Smooth muscle cell of the brain vasculature (primary cell): ENCODE measurements at regions not wholly inside any gene's neighbourhood (a gene's known extent, or its start where the extent isn't known, plus 50 kb on each side); places are given as distances from the start of the nearest gene placed in this dataset.

Experiments used
- DNase-seq: peaks from one replicate; pipeline ENCODE4 v3.0.0-alpha.2; 2012; ENCODE audit warnings: low read depth, low spot score

GRCh38 chr7:12941512-12941911 is 254.1 kb downstream of the ARL4A start:
- DNase-seq, result no peak

- DNase-seq, result peak; percentile 21
Measured at GRCh38 chr7:12942609-12943008, 255.2 kb downstream of the ARL4A start.

- no peak for DNase-seq
Measured at GRCh38 chr7:12943781-12944180, 256.3 kb downstream of the ARL4A start.

GRCh38 chr7:12945901-12946300 is 258.5 kb downstream of the ARL4A start:
- DNase-seq, result no peak

DNA sequence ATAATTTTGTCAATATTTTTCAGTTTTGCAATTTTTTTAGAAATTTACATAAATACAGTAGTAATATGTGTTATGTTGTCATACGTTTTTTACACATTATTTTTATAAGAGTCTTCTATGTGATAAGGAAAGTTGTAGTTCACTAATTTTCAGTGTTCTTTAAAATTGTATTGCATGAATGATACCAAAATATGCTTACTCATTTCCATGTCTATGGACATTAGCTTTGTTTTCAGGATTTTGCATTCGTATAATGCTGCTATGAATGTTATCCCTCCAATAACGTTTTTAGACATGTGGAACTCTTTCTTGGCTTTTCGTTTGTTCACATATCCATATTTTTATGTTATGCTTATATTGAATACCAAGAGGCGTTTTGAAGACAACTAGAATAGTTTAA is 260.0 kb downstream of the ARL4A start:
- no peak for DNase-seq

DNA sequence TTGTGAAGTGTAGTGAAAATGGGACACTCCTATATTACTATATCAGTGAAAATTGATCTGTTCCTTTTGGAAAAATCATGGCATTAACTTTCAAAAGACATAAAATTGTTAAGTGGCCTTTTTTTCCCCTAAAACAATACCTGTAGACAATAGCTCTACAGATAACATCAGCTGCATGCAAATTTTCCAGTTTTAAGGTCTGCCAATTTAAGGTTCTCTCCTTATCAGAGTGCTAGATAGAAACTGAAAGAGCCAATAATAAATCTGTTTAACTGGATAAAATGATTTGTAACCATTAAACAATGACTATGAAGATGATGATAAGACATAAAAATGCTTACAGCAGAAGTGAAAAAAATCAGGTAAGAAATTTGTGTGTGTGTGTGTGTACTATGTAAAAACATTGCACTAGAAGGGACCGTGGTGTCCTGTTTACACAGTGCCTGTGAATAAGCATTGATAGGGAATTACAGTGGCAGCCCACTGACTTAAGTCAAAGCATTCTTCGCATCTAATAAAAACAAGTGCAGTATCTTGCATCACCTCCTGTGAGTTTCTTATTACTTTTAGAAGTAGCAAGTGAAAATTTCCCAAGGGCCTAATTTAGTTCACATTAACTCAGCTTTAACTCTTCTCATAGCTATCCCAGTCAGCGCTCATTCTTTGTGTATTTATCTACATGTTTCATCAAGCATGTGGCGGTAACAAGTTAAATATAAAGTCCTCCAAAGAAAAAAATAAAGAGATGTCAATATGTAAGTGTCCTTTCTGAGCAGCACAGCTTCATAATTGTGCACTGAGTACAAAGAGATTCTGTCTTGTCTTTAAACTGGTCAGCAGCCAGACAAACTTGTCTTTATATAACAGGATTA is 261.9 kb downstream of the ARL4A start:
- DNase-seq, result peak; percentile 21

DNA sequence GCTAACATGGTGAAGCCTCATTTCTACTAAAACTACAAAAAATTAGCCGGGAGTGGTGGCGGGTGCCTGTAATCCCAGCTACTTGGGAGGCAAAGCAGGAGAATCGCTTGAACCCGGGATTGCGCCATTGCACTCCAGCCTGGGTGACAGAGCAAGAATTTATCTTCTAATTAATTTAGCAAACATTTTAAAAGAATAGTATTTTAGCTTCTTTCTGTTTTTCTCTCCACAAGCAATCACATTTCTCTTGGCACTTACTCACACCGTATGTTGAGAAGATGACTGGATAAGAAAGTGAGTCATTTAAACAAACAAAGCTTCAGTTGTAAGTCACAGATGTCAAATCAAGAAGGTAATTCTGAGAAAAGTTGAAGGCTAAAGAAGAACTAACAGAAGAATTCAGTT is 264.0 kb downstream of the ARL4A start:
- DNase-seq, result peak; percentile 33

- no peak for DNase-seq
Measured at GRCh38 chr7:12954380-12955033, 267.1 kb downstream of the ARL4A start.

GRCh38 chr7:12957487-12957886 is 270.1 kb downstream of the ARL4A start:
- no peak for DNase-seq

GRCh38 chr7:12961910-12962480 is 274.6 kb downstream of the ARL4A start:
- no peak for DNase-seq

GRCh38 chr7:12963435-12963834 is 276.0 kb downstream of the ARL4A start:
- DNase-seq, result no peak

DNA sequence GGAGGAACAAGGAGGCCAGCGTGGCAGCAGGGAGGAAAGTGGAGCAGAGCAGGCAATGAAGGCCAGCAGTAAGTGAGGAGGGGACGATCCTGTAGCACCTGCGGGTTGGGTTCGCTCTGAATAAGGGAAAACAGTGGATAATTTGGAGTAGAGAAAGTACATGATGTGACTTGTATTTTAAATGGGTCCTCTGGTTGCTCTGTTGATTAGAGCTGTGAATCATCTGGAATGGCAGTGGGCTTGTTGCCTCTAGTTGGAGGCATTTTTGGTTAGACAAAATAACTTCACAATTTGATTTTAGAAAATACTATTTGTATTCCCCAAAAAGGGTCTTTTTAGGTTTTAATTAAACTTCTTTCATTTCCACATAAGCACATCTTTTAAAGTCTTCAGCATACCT is 277.4 kb downstream of the ARL4A start:
- DNase-seq, result no peak

GRCh38 chr7:12965767-12966166 is 278.3 kb downstream of the ARL4A start:
- no peak for DNase-seq

DNA sequence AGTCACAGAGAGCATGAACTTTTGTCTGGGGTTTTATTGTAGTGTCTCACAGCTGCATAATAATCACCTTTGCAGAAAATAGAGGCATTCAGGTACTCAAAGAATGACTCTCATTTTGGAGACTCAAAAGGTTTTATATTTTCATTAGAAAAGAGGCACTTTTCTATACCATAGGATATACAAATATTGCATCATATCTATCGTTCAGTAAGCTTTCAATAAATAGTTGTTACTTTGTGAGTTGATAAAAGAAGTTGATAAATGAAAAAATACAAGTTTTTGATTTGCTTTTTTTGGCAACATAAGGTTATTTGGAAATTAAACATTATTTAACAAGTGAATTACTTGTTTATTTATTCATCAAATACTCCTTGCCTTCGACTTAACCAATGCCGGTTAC is 279.9 kb downstream of the ARL4A start:
- no peak for DNase-seq

DNA sequence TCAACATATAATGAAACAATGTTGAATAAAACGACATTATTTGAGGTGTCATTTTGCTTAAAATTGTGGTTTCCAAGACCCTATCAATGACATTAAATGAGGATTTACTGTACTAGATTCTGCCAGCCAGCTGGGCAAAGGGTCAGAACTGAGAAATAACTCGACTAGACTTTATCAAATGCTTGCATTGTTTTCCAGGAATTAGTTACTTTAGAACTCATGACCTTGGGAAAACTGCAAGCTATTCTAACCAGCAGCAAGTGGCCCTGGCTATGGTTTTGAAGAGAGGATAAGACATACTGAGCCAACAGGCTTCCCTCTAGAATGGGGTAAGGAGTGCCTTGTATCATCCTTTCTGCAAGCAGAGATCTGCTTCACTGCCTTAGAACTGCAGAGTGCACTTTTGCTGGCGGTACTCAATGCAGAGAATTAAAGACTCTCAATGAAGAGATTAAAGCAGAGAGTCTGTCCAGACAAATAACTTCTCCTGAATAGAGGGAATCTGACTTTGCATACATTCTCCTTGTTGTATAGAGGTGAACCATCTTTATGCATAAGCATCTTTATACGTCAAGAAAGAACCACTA is 281.5 kb downstream of the ARL4A start:
- DNase-seq, result no peak

GRCh38 chr7:12970626-12971025 is 283.2 kb downstream of the ARL4A start:
- no peak for DNase-seq

DNA sequence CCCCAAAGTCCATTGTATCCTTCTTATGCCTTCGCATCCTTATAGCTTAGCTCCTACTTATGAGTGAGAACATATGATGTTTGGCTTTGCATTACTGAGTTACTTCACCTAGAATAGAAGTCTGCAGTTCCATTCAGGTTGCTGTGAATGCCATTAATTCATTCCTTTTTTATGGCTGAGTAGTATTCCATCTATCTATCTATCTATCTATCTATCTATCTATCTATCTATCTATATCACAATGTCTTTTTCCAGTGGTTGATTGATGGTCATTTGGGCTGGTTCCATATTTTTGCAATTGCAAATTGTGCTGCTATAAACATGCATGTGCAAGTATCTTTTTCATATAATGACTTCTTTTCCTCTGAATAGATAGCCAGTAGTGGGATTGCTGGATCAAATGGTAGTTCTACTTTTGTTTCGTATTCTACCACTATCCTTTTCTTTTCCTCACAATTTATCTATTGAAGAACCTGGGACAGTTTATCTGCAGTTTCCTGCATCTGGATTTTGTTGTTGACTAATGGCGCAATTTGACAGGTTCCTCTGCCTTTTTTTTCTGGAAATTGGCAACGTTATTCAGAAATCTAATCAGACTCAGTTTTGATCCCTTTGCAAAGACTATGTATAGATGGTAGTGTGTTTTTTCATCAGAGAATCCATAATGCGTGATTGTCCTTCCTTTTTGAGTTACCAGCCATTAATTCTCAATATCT is 287.2 kb downstream of the ARL4A start:
- no peak for DNase-seq

- no peak for DNase-seq
Measured at GRCh38 chr7:12975412-12975811, 288.0 kb downstream of the ARL4A start.

DNA sequence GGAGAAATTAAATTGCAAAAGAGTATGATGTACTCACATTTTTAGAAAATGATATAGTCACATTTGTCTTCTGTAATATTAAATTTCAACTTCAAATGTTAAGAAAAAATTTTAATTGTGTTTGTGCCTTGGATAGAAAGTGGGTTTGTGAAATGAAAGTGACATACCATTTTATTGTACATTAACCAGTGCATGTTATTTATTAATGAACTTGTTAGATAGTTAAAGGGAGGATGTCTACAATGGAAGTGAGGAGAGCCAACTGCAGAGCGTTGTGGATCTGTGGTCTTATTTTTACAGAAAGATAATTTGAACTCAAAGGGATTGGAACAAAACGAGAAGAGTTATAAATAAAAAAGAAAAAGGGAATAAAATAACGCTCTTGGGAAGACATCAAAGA is 291.7 kb downstream of the ARL4A start:
- DNase-seq, result no peak

GRCh38 chr7:12982178-12982577 is 294.7 kb downstream of the ARL4A start:
- DNase-seq, result no peak

GRCh38 chr7:12984117-12984516 is 296.7 kb downstream of the ARL4A start:
- no peak for DNase-seq

DNA sequence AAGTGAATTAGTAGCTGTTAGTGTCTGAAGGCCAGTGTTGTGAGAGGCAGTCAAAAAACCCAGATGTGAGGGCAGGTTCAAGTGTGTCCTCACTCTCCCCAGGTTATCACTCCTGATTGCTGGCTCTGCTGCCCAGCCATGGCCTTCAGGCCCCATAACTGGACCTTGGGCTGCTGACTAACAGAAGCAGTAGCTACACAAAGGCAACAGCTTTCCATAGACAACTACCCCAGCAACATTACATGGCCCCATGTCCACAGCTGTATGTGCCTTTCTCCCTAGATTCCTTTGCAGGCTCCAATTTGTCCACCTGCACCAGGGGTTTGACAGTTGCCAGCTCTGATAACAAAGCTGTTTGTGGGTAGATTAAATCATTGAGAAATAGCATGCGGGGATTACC is 297.8 kb downstream of the ARL4A start:
- DNase-seq, result no peak
